Large intestine (tissue), 3 donors: ENCODE measurements at regions not wholly inside any gene's neighbourhood (a gene's known extent, or its start where the extent isn't known, plus 50 kb on each side); places are given as distances from the start of the nearest gene placed in this dataset.

Source experiments
- DNase-seq, 2 donors: peaks; one replicate each; pipeline versions ENCODE4 v3.0.0 to v3.0.0-alpha.2; 2013
- H3K27ac ChIP-seq: one replicate; pipeline ENCODE4 v1.5.1; 2013; ENCODE audit warnings: low read length
- H3K27me3 ChIP-seq: 2 replicates; pipeline ENCODE4 v1.6.1; 2013; ENCODE audit warnings: low read length; ENCODE audit not compliant: control insufficient read depth, insufficient read depth
- H3K36me3 ChIP-seq: 2 replicates; pipeline ENCODE4 v1.6.1; 2013; ENCODE audit warnings: low read length; ENCODE audit not compliant: control insufficient read depth, insufficient read depth
- H3K4me1 ChIP-seq: one replicate; pipeline ENCODE4 v1.6.1; 2013; ENCODE audit warnings: low read length; ENCODE audit not compliant: control insufficient read depth, insufficient read depth
- H3K4me3 ChIP-seq: one replicate; pipeline ENCODE4 v1.5.1; 2013; ENCODE audit warnings: low read length
- H3K9me3 ChIP-seq: one replicate; pipeline ENCODE4 v1.6.1; 2013; ENCODE audit warnings: mild to moderate bottlenecking, low read depth, low read length, moderate library complexity; ENCODE audit not compliant: control insufficient read depth
- WGBS: methylation state at CpG from one replicate; pipeline ENCODE4 v1.1.5; 2013; ENCODE audit warnings: low lambda C conversion rate; ENCODE audit not compliant: insufficient coverage; 5-methylcytosine and 5-hydroxymethylcytosine counted together

- DNase-seq = peak; percentile 19 to 79
- H3K4me1 ChIP-seq = peaks cover 3% of the 10 kb centered on the region
- H3K9me3 ChIP-seq = no peaks in the 10 kb centered on the region
- peak overlapping the region; percentile 25 for H3K4me3 ChIP-seq
- no CpG with 5 or more reads among the region's 5 CpGs for WGBS
- no peaks in the 10 kb centered on the region for H3K36me3 ChIP-seq
- no peaks in the 10 kb centered on the region for H3K27me3 ChIP-seq
- peak overlapping the region; percentile 16 for H3K27ac ChIP-seq
Measured at GRCh38 chr1:98336472-98337083, 324.9 kb upstream of the SNX7 start.

GRCh38 chr1:98333936-98334335 is 327.6 kb upstream of the SNX7 start:
- Histone ChIP-seq H3K27ac (no peak overlapping the region), H3K4me1 (peaks cover 3% of the 10 kb centered on the region), H3K9me3 (no peaks in the 10 kb centered on the region), H3K36me3 (no peaks in the 10 kb centered on the region), H3K27me3 (no peaks in the 10 kb centered on the region), H3K4me3 (no peak overlapping the region)
- no peak for DNase-seq
- no CpG with 5 or more reads among the region's 3 CpGs for WGBS

GRCh38 chr1:98333406-98333805 is 328.1 kb upstream of the SNX7 start:
- Histone ChIP-seq H3K9me3 (no peaks in the 10 kb centered on the region), H3K27ac (no peak overlapping the region), H3K4me1 (peaks cover 3% of the 10 kb centered on the region), H3K4me3 (no peak overlapping the region), H3K27me3 (no peaks in the 10 kb centered on the region), H3K36me3 (no peaks in the 10 kb centered on the region)
- DNase-seq = no peak
- whole genome bisulfite sequencing = 80% methylated on average over 1 of the region's 3 CpGs

- H3K36me3 ChIP-seq = no peaks in the 10 kb centered on the region
- H3K4me1 ChIP-seq = peaks cover 3% of the 10 kb centered on the region
- DNase-seq = no peak
- 92% methylated on average over 4 of the region's 5 CpGs for WGBS
- H3K9me3 ChIP-seq = no peaks in the 10 kb centered on the region
- no peak overlapping the region for H3K27ac ChIP-seq
- H3K4me3 ChIP-seq = no peak overlapping the region
- no peaks in the 10 kb centered on the region for H3K27me3 ChIP-seq
Measured at GRCh38 chr1:98331718-98332311, 329.7 kb upstream of the SNX7 start.

GRCh38 chr1:98331243-98331642 is 330.3 kb upstream of the SNX7 start:
- H3K36me3 ChIP-seq = no peaks in the 10 kb centered on the region
- no peaks in the 10 kb centered on the region for H3K9me3 ChIP-seq
- H3K27ac ChIP-seq = no peak overlapping the region
- H3K4me1 ChIP-seq = peaks cover 3% of the 10 kb centered on the region
- H3K4me3 ChIP-seq = no peak overlapping the region
- no peak for DNase-seq
- 73% methylated on average over 3 of the region's 3 CpGs for WGBS
- no peaks in the 10 kb centered on the region for H3K27me3 ChIP-seq

- Histone ChIP-seq H3K36me3 (no peaks in the 10 kb centered on the region), H3K27ac (no peak overlapping the region), H3K4me1 (no peaks in the 10 kb centered on the region), H3K27me3 (no peaks in the 10 kb centered on the region), H3K9me3 (no peaks in the 10 kb centered on the region), H3K4me3 (no peak overlapping the region)
- WGBS = 100% methylated on average over 2 of the region's 3 CpGs
- DNase-seq = no peak
Measured at GRCh38 chr1:98330224-98330623, 331.3 kb upstream of the SNX7 start.

- no peaks in the 10 kb centered on the region for H3K27me3 ChIP-seq
- H3K27ac ChIP-seq = no peak overlapping the region
- DNase-seq = no peak
- no peaks in the 10 kb centered on the region for H3K36me3 ChIP-seq
- no peak overlapping the region for H3K4me3 ChIP-seq
- H3K9me3 ChIP-seq = no peaks in the 10 kb centered on the region
- no peaks in the 10 kb centered on the region for H3K4me1 ChIP-seq
Measured at GRCh38 chr1:98328855-98329254, 332.7 kb upstream of the SNX7 start.

- Histone ChIP-seq H3K27ac (no peak overlapping the region), H3K9me3 (no peaks in the 10 kb centered on the region), H3K27me3 (no peaks in the 10 kb centered on the region), H3K4me1 (no peaks in the 10 kb centered on the region), H3K36me3 (no peaks in the 10 kb centered on the region), H3K4me3 (no peak overlapping the region)
- peak in 1 of 2 donors; percentile 4 for DNase-seq
- 86% methylated on average over 4 of the region's 9 CpGs for WGBS
Measured at GRCh38 chr1:98327220-98327861, 334.2 kb upstream of the SNX7 start.

- no peak overlapping the region for H3K27ac ChIP-seq
- WGBS = 100% methylated on average over 1 of the region's 7 CpGs
- H3K27me3 ChIP-seq = no peaks in the 10 kb centered on the region
- no peak overlapping the region for H3K4me3 ChIP-seq
- H3K4me1 ChIP-seq = no peaks in the 10 kb centered on the region
- H3K36me3 ChIP-seq = no peaks in the 10 kb centered on the region
- no peaks in the 10 kb centered on the region for H3K9me3 ChIP-seq
- no peak for DNase-seq
Measured at GRCh38 chr1:98325646-98326440, 335.7 kb upstream of the SNX7 start.

GRCh38 chr1:98323906-98324358 is 337.6 kb upstream of the SNX7 start:
- no peaks in the 10 kb centered on the region for H3K27me3 ChIP-seq
- WGBS = no CpG with 5 or more reads among the region's 3 CpGs
- no peak overlapping the region for H3K4me3 ChIP-seq
- no peaks in the 10 kb centered on the region for H3K36me3 ChIP-seq
- peak; percentile 53 to 77 for DNase-seq
- no peaks in the 10 kb centered on the region for H3K4me1 ChIP-seq
- no peaks in the 10 kb centered on the region for H3K9me3 ChIP-seq
- no peak overlapping the region for H3K27ac ChIP-seq
